RWPE2 (cell line): ENCODE measurements at regions not wholly inside any gene's neighbourhood (a gene's known extent, or its start where the extent isn't known, plus 50 kb on each side); places are given as distances from the start of the nearest gene placed in this dataset.

Experiments
- ATAC-seq: fragments of 200-7000 bp; cut with Tn5 transposase; 3 replicates; pipeline ENCODE4 v1.9.1; 2021; ENCODE audit warnings: low read depth
- DNase-seq: peaks from one replicate; pipeline ENCODE4 v3.0.0-alpha.2; 2020; ENCODE audit warnings: low spot score
- H3K27ac ChIP-seq: fragments of 450-650 bp; 2 replicates; pipeline ENCODE4 v1.5.1; 2017; ENCODE audit warnings: mild to moderate bottlenecking; ENCODE audit not compliant: poor library complexity, severe bottlenecking
- H3K27me3 ChIP-seq: fragments of 250-450 bp; sonication (Bioruptor Pico); 2 replicates; pipeline ENCODE4 v1.5.1; 2021; ENCODE audit warnings: mild to moderate bottlenecking, moderate library complexity; ENCODE audit not compliant: insufficient read depth, poor library complexity, severe bottlenecking
- H3K36me3 ChIP-seq: fragments of 250-450 bp; sonication (Bioruptor Pico); 2 replicates; pipeline ENCODE4 v1.5.1; 2020; ENCODE audit warnings: low read depth, mild to moderate bottlenecking, moderate library complexity
- H3K4me1 ChIP-seq: fragments of 250-450 bp; sonication (Bioruptor Pico); 2 replicates; pipeline ENCODE4 v1.5.1; 2021; ENCODE audit warnings: mild to moderate bottlenecking, moderate library complexity; ENCODE audit not compliant: insufficient read depth, poor library complexity, severe bottlenecking
- H3K4me3 ChIP-seq: fragments of 250-450 bp; sonication (Bioruptor Pico); 2 replicates; pipeline ENCODE4 v1.5.1; 2021; ENCODE audit warnings: mild to moderate bottlenecking, moderate library complexity; ENCODE audit not compliant: severe bottlenecking
- H3K9me3 ChIP-seq: fragments of 250-450 bp; sonication (Bioruptor Pico); 2 replicates; pipeline ENCODE4 v1.5.1; 2021; ENCODE audit warnings: mild to moderate bottlenecking, moderate library complexity; ENCODE audit not compliant: severe bottlenecking
- CTCF ChIP-seq: fragments of 450-650 bp; IDR thresholded peaks from one replicate; pipeline ENCODE4 v1.5.1; 2017; ENCODE audit warnings: mild to moderate bottlenecking, moderate library complexity; ENCODE audit not compliant: poor library complexity, severe bottlenecking

- H3K36me3 ChIP-seq = no peaks in the 10 kb centered on the region
- H3K9me3 ChIP-seq = no peaks in the 10 kb centered on the region
- H3K27ac ChIP-seq = no peak overlapping the region
- DNase-seq (no peak), ATAC-seq (no peak)
- TF ChIP-seq CTCF = no peak
- H3K27me3 ChIP-seq = no peaks in the 10 kb centered on the region
- no peak overlapping the region for H3K4me3 ChIP-seq
- H3K4me1 ChIP-seq = no peaks in the 10 kb centered on the region
Measured at GRCh38 chr15:56538901-56539545, 74.1 kb upstream of the MNS1 start.

- H3K36me3 ChIP-seq = no peaks in the 10 kb centered on the region
Measured at GRCh38 chr15:56537881-56538280, 72.9 kb upstream of the MNS1 start.

GRCh38 chr15:56534728-56535127, 69.8 kb upstream of the MNS1 start:
- TF ChIP-seq CTCF = no peak
- Histone ChIP-seq H3K9me3 (no peaks in the 10 kb centered on the region), H3K27ac (no peak overlapping the region), H3K4me1 (no peaks in the 10 kb centered on the region), H3K36me3 (no peaks in the 10 kb centered on the region), H3K4me3 (no peak overlapping the region), H3K27me3 (no peaks in the 10 kb centered on the region)
- no peak for ATAC-seq
- no peak for DNase-seq

More at GRCh38 chr15:56537881-56538280, 72.9 kb upstream of the MNS1 start:
- ATAC-seq (peak; percentile 21; the same call in 1 of the 3 replicates), DNase-seq (peak; percentile 64)
- Histone ChIP-seq H3K9me3 (no peaks in the 10 kb centered on the region), H3K27me3 (no peaks in the 10 kb centered on the region), H3K4me3 (no peak overlapping the region), H3K4me1 (no peaks in the 10 kb centered on the region), H3K27ac (no peak overlapping the region)
- no peak for TF ChIP-seq CTCF

GRCh38 chr15:56533731-56534403, 68.9 kb upstream of the MNS1 start:
- Histone ChIP-seq H3K9me3 (no peaks in the 10 kb centered on the region), H3K27me3 (no peaks in the 10 kb centered on the region), H3K4me3 (no peak overlapping the region), H3K27ac (no peak overlapping the region), H3K36me3 (no peaks in the 10 kb centered on the region), H3K4me1 (no peaks in the 10 kb centered on the region)
- no peak for ATAC-seq
- no peak for TF ChIP-seq CTCF
- no peak for DNase-seq
